ENCODE measurements at regions not wholly inside any gene's neighbourhood (a gene's known extent, or its start where the extent isn't known, plus 50 kb on each side); places are given as distances from the start of the nearest gene placed in this dataset.
"Not testable (repeated sequence)": the region's sequence is repeated elsewhere in the genome, so short reads cannot be mapped to it uniquely, and the experiment has no call there.

DNA sequence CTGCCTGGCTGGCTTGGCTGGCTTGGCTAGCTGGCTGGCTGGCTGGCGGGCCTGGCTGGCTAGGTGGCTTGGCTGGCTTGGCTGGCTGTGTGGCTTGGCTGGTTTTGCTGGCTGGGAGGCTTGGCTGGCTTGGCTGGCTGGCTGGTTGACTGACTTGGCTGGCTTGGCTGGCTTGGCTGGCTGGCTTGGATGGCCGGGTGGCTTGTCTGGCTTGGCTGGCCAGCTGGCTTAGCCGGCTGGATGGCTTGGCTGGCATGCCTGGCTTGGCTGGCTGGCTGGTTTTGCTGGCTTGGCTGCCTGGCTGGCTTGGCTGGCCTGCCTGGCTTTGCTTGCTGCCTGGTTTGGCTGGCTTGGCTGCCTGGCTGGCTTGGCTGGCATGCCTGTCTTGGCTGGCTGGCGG, 2817.3 kb downstream of the RPIA start:
- TF ChIP-seq, protein P1, sequence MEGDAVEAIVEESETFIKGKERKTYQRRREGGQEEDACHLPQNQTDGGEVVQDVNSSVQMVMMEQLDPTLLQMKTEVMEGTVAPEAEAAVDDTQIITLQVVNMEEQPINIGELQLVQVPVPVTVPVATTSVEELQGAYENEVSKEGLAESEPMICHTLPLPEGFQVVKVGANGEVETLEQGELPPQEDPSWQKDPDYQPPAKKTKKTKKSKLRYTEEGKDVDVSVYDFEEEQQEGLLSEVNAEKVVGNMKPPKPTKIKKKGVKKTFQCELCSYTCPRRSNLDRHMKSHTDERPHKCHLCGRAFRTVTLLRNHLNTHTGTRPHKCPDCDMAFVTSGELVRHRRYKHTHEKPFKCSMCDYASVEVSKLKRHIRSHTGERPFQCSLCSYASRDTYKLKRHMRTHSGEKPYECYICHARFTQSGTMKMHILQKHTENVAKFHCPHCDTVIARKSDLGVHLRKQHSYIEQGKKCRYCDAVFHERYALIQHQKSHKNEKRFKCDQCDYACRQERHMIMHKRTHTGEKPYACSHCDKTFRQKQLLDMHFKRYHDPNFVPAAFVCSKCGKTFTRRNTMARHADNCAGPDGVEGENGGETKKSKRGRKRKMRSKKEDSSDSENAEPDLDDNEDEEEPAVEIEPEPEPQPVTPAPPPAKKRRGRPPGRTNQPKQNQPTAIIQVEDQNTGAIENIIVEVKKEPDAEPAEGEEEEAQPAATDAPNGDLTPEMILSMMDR (IDR thresholded peaks at IDR 0.05; ENCODE audit: extremely low read depth in 1 of 2, insufficient read depth in 1 of 2, low read depth in 1 of 2, low read length in 2 of 2) = not testable (repeated sequence)
- TF ChIP-seq EZH2 (IDR thresholded peaks at IDR 0.05; ENCODE audit: borderline replicate concordance, low read depth, low read length, severe bottlenecking); POLR2A (IDR thresholded peaks at IDR 0.05; ENCODE audit: low read depth, low read length): not testable (repeated sequence)

All from endothelial cell of umbilical vein (primary cell).